Muscle layer of colon (tissue), 2 donors: ENCODE measurements at regions not wholly inside any gene's neighbourhood (a gene's known extent, or its start where the extent isn't known, plus 50 kb on each side); places are given as distances from the start of the nearest gene placed in this dataset.

Source experiments
- H3K27ac ChIP-seq: one replicate; pipeline ENCODE4 v1.7.0; 2013; ENCODE audit warnings: low read depth, mild to moderate bottlenecking, low read length, moderate library complexity
- H3K27me3 ChIP-seq, 2 donors: one replicate each; pipeline ENCODE4 v1.7.0; 2013; ENCODE audit warnings: low read length in 2 of 2, mild to moderate bottlenecking in 2 of 2; ENCODE audit not compliant: insufficient read depth in 2 of 2, control insufficient read depth in 1 of 2
- H3K36me3 ChIP-seq: one replicate; pipeline ENCODE4 v1.7.0; 2013; ENCODE audit warnings: mild to moderate bottlenecking, low read length; ENCODE audit not compliant: insufficient read depth
- H3K4me1 ChIP-seq: one replicate; pipeline ENCODE4 v1.7.0; 2013; ENCODE audit warnings: mild to moderate bottlenecking, low read length; ENCODE audit not compliant: insufficient read depth
- H3K4me3 ChIP-seq, 2 donors: one replicate each; pipeline ENCODE4 v1.7.0; 2013; ENCODE audit warnings: low read length in 2 of 2, low read depth in 1 of 2, mild to moderate bottlenecking in 1 of 2, moderate library complexity in 1 of 2
- H3K9ac ChIP-seq: one replicate; pipeline ENCODE4 v1.7.0; 2013; ENCODE audit warnings: low read length
- H3K9me3 ChIP-seq: one replicate; pipeline ENCODE4 v1.7.0; 2013; ENCODE audit warnings: mild to moderate bottlenecking, low read length
- donor health status: abdominal sarcoma.
- donor health status: Adenocarcinoma of cecum.

GRCh38 chr18:8501044-8501443, 108.2 kb upstream of the RAB12 start:
- Histone ChIP-seq H3K27ac (no peak overlapping the region), H3K36me3 (no peaks in the 10 kb centered on the region), H3K9ac (no peak overlapping the region), H3K4me3 (peak overlapping the region in 1 of 2 donors; percentile 11), H3K4me1 (peaks cover 27% of the 10 kb centered on the region), H3K27me3 (no peaks in the 10 kb centered on the region), H3K9me3 (no peaks in the 10 kb centered on the region)

DNA sequence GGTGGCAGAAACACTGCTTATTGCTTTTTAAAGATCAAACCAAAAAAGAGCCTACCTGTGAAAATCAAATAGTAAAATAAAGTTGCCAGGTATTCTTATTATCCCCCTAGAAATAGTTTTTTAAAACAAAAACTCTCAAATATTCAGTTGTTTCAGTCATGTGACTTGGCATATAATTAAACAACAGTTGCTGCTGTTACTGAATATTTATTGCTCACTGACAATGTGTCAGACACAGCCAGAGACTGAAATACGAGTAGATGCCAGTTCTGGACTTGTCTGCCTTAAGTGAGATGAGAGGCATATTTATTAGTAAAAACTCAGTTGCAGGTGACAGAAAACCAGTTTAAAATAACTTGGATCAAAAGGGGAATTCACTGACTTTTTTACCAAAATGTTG, 106.0 kb upstream of the RAB12 start:
- Histone ChIP-seq H3K9me3 (no peaks in the 10 kb centered on the region), H3K27me3 (no peaks in the 10 kb centered on the region), H3K4me3 (no peak overlapping the region), H3K27ac (no peak overlapping the region), H3K9ac (no peak overlapping the region), H3K36me3 (no peaks in the 10 kb centered on the region), H3K4me1 (peaks cover 28% of the 10 kb centered on the region)

- no peaks in the 10 kb centered on the region for H3K9me3 ChIP-seq
- peaks cover 28% of the 10 kb centered on the region for H3K4me1 ChIP-seq
- H3K27ac ChIP-seq, result no peak overlapping the region
- no peaks in the 10 kb centered on the region for H3K27me3 ChIP-seq
- H3K9ac ChIP-seq, result no peak overlapping the region
- no peaks in the 10 kb centered on the region for H3K36me3 ChIP-seq
- H3K4me3 ChIP-seq, result no peak overlapping the region
These were observed 104.8 kb upstream of the RAB12 start for GRCh38 chr18:8504424-8504823.

- Histone ChIP-seq H3K27ac (no peak overlapping the region), H3K9ac (no peak overlapping the region), H3K4me1 (peaks cover 23% of the 10 kb centered on the region), H3K27me3 (no peaks in the 10 kb centered on the region), H3K4me3 (no peak overlapping the region), H3K36me3 (no peaks in the 10 kb centered on the region), H3K9me3 (no peaks in the 10 kb centered on the region)
These were observed 104.3 kb upstream of the RAB12 start for GRCh38 chr18:8504880-8505435.

- Histone ChIP-seq H3K27ac (no peak overlapping the region), H3K4me1 (peaks cover 9% of the 10 kb centered on the region)
These were observed 102.8 kb upstream of the RAB12 start for GRCh38 chr18:8506251-8507049.

DNA sequence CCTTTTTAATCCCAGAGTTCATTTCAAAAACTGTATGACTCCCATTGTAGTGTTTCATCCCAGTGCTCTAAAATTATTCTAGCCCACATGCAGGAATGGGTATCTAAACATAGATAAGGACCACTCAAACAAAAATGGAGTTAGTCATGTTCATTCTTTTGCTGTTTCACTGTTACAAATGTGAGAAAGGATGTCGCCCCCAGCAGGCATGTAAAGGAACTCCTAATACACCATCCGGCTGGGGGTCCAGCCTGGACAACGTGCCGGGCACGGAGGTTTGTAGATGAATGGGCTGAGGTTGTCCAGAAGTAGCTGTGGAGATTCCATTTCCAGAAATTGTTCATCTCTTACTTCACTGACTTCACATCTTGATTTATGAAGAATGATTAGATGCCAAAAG, 101.9 kb upstream of the RAB12 start:
- no peaks in the 10 kb centered on the region for H3K36me3 ChIP-seq
- no peak overlapping the region for H3K9ac ChIP-seq
- no peaks in the 10 kb centered on the region for H3K27me3 ChIP-seq
- H3K4me3 ChIP-seq, result no peak overlapping the region
- no peak overlapping the region for H3K27ac ChIP-seq
- H3K4me1 ChIP-seq, result peaks cover 6% of the 10 kb centered on the region
- no peaks in the 10 kb centered on the region for H3K9me3 ChIP-seq

More at GRCh38 chr18:8506251-8507049, 102.8 kb upstream of the RAB12 start:
- Histone ChIP-seq H3K9me3 (no peaks in the 10 kb centered on the region), H3K4me3 (no peak overlapping the region), H3K9ac (no peak overlapping the region), H3K27me3 (no peaks in the 10 kb centered on the region), H3K36me3 (no peaks in the 10 kb centered on the region)

DNA sequence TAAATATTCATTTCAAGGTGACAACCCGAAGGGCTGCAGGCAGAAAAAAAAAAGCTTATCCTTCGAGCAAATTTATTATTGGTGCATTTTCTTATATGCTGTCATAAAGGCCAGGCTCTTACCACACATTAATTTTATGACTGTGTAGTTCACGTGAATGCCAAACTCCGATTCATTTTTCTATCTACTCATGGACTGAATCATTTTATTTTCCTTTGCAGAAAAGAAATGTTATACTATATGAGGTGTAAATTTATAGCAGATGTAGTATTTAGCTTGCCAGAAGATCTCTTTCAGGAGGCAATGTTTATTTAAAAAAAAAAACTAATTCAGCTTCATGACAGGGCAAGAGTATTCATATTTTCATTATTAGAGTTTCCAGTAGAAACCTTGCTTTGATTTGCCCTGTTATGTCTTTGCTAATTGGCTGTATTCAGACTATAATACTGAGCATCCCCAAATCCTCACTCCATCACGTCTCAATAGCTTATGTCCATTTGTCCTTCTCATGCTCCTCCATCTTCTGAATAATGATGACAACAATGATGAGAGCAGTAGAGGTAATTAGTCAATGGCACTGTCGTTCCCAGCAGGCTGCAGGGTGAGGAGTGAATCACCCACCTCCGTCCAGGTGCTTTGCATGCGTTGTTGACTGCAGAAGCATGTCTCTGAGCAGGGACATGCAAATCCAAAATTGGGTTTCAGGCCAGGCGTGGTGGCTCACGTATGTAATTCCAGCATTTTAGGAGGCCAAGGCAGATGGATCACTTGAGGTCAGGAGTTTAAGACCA, 101.1 kb upstream of the RAB12 start:
- H3K27ac ChIP-seq, result no peak overlapping the region
- no peaks in the 10 kb centered on the region for H3K9me3 ChIP-seq
- no peaks in the 10 kb centered on the region for H3K36me3 ChIP-seq
- H3K9ac ChIP-seq, result no peak overlapping the region
- H3K27me3 ChIP-seq, result no peaks in the 10 kb centered on the region
- H3K4me1 ChIP-seq, result peaks cover 6% of the 10 kb centered on the region
- no peak overlapping the region for H3K4me3 ChIP-seq

- Histone ChIP-seq H3K9ac (no peak overlapping the region), H3K27ac (no peak overlapping the region), H3K36me3 (no peaks in the 10 kb centered on the region), H3K27me3 (no peaks in the 10 kb centered on the region), H3K9me3 (no peaks in the 10 kb centered on the region), H3K4me3 (no peak overlapping the region), H3K4me1 (no peaks in the 10 kb centered on the region)
These were observed 96.0 kb upstream of the RAB12 start for GRCh38 chr18:8513249-8513648.

GRCh38 chr18:8514409-8514808, 94.8 kb upstream of the RAB12 start:
- Histone ChIP-seq H3K9ac (no peak overlapping the region), H3K27me3 (no peaks in the 10 kb centered on the region), H3K27ac (no peak overlapping the region), H3K9me3 (no peaks in the 10 kb centered on the region), H3K4me3 (no peak overlapping the region), H3K4me1 (no peaks in the 10 kb centered on the region), H3K36me3 (no peaks in the 10 kb centered on the region)

DNA sequence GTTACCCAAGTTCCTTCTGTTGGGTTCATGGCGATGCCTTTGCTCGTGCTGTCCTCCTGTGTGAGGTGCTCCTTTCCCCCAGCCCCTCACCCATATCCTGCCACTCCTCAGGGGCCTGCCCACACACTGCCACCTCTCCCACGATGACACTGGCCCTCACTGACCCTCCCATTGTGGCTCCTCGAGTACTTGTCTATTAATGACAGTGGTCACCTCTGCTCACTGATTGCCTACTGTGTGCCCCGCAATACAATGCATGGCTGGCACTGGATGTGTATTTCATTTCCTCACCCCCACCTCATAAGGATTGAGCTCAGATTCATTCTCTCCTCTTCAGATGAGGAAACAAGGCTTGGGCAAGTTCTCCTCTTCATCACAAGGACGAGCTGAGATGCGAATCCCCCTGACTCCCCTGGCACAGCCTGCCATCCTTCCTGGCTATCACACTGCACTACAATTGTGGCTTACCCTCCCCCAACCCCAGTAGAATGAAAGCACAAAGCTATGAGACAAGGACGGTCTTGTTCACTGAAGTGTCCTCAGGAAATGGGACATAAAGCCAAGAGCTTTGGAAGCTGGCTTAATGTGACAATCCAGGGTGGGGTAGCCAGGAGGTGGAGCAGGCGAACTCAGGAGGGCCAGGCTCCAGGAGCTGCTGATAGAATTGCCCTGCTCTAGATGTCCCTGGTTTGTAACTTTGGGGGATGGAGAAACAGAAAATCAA, 93.9 kb upstream of the RAB12 start:
- Histone ChIP-seq H3K9me3 (no peaks in the 10 kb centered on the region), H3K4me1 (no peaks in the 10 kb centered on the region), H3K36me3 (no peaks in the 10 kb centered on the region), H3K9ac (no peak overlapping the region), H3K4me3 (no peak overlapping the region), H3K27ac (no peak overlapping the region), H3K27me3 (no peaks in the 10 kb centered on the region)
